IMR-90 (cell line): ENCODE measurements at regions not wholly inside any gene's neighbourhood (a gene's known extent, or its start where the extent isn't known, plus 50 kb on each side); places are given as distances from the start of the nearest gene placed in this dataset.

Source experiments
- ATAC-seq: fragments of 200-7000 bp; cut with Tn5 transposase; 2 replicates; pipeline ENCODE4 v1.9.1; 2020; ENCODE audit warnings: low read depth, mild to moderate bottlenecking, moderate library complexity
- BruUV-seq: library from RNA; stranded (reverse); fragments of 400-500 nt; replicated peaks from 2 replicates; lab custom pipeline; 2021; lab: Mats Ljungman, UMichigan
- CTCF ChIA-PET: fragments of 300-600 bp; formaldehyde crosslinking; extraction: SDS; loops from one replicate; lab custom pipeline; 2021; ENCODE audit warnings: antibody characterized with exemption; lab: Yijun Ruan, JAX
- POLR2A ChIA-PET: fragments of 300-600 bp; sonication (Branson Sonifier 250); formaldehyde crosslinking; loops from one replicate; lab custom pipeline; 2022; ENCODE audit warnings: antibody characterized with exemption; ENCODE audit not compliant: unreplicated experiment; lab: Charles Lee
- DNase-seq: peaks from one replicate; pipeline ENCODE4 v3.0.0; 2013
- H2AFZ ChIP-seq: replicated peaks from 2 replicates; pipeline ENCODE3; 2013; ENCODE audit warnings: low read length, mild to moderate bottlenecking; ENCODE audit not compliant: poor library complexity
- H2AK5ac ChIP-seq: 2 replicates; pipeline ENCODE4 v1.6.1; 2013; ENCODE audit warnings: low read depth, low read length, inconsistent platforms
- H2AK9ac ChIP-seq: replicated peaks from 2 replicates; pipeline ENCODE3; 2013; ENCODE audit warnings: mild to moderate bottlenecking, low read depth, low read length, moderate library complexity; ENCODE audit not compliant: poor library complexity
- H2BK120ac ChIP-seq: 2 replicates; pipeline ENCODE4 v1.6.1; 2013; ENCODE audit warnings: low read depth, low read length, inconsistent platforms
- H2BK15ac ChIP-seq: 3 replicates; pipeline ENCODE4 v1.6.1; 2013; ENCODE audit warnings: low read depth, low read length, inconsistent platforms
- H2BK20ac ChIP-seq: 2 replicates; pipeline ENCODE4 v1.6.1; 2013; ENCODE audit warnings: low read depth, mild to moderate bottlenecking, inconsistent platforms, low read length, moderate library complexity
- H2BK5ac ChIP-seq: 2 replicates; pipeline ENCODE4 v1.6.1; 2013; ENCODE audit warnings: mild to moderate bottlenecking, low read depth, low read length, inconsistent platforms; ENCODE audit not compliant: poor library complexity, severe bottlenecking
- H3K14ac ChIP-seq: replicated peaks from 2 replicates; pipeline ENCODE4 v1.6.1; 2013; ENCODE audit warnings: low read depth, low read length, inconsistent platforms
- H3K18ac ChIP-seq: 2 replicates; pipeline ENCODE4 v1.6.1; 2013; ENCODE audit warnings: low read depth, low read length, control low read depth
- H3K23ac ChIP-seq: 2 replicates; pipeline ENCODE4 v1.6.1; 2013; ENCODE audit warnings: low read depth, low read length, inconsistent platforms
- H3K27ac ChIP-seq: 2 replicates; pipeline ENCODE4 v1.5.1; 2013; ENCODE audit warnings: mild to moderate bottlenecking, control low read depth, low read length; ENCODE audit not compliant: insufficient read depth
- H3K27me3 ChIP-seq: 2 replicates; pipeline ENCODE4 v1.6.1; 2013; ENCODE audit warnings: low read length; ENCODE audit not compliant: control insufficient read depth, insufficient read depth
- H3K36me3 ChIP-seq: 2 replicates; pipeline ENCODE4 v1.6.1; 2013; ENCODE audit warnings: low read length, mixed read lengths; ENCODE audit not compliant: control insufficient read depth, insufficient read depth
- H3K4ac ChIP-seq: 2 replicates; pipeline ENCODE4 v1.6.1; 2013; ENCODE audit warnings: low read depth, low read length, inconsistent platforms
- H3K4me1 ChIP-seq: 2 replicates; pipeline ENCODE4 v1.6.1; 2013; ENCODE audit warnings: low read length, mixed read lengths; ENCODE audit not compliant: control insufficient read depth, insufficient read depth
- H3K4me2 ChIP-seq: 2 replicates; pipeline ENCODE4 v1.6.1; 2013; ENCODE audit warnings: low read depth, mild to moderate bottlenecking, control low read depth, low read length, moderate library complexity
- H3K4me3 ChIP-seq: 2 replicates; pipeline ENCODE4 v1.5.1; 2013; ENCODE audit warnings: low read depth, mild to moderate bottlenecking, control low read depth, low read length, moderate library complexity; ENCODE audit not compliant: insufficient read depth
- H3K56ac ChIP-seq: 2 replicates; pipeline ENCODE4 v1.6.1; 2013; ENCODE audit warnings: low read length, inconsistent platforms; ENCODE audit not compliant: insufficient read depth; ENCODE audit errors: extremely low read depth
- H3K79me1 ChIP-seq, 2 experiments: 2 replicates each; pipeline ENCODE4 v1.6.1; 2013; ENCODE audit warnings: low read length in 2 of 2, inconsistent platforms in 1 of 2, low read depth in 1 of 2
- H3K9ac ChIP-seq: 2 replicates; pipeline ENCODE4 v1.6.1; 2013; ENCODE audit warnings: low read depth, low read length, control low read depth
- H3K9me1 ChIP-seq: 2 replicates; pipeline ENCODE4 v1.6.1; 2013; ENCODE audit warnings: low read length, inconsistent platforms; ENCODE audit not compliant: insufficient read depth
- H3K9me3 ChIP-seq: 2 replicates; pipeline ENCODE4 v1.6.1; 2013; ENCODE audit warnings: low read length; ENCODE audit not compliant: control insufficient read depth, insufficient read depth
- H4K20me1 ChIP-seq: 2 replicates; pipeline ENCODE4 v1.6.1; 2013; ENCODE audit warnings: low read length, inconsistent platforms; ENCODE audit not compliant: insufficient read depth
- H4K5ac ChIP-seq: 2 replicates; pipeline ENCODE4 v1.6.1; 2013; ENCODE audit warnings: mild to moderate bottlenecking, low read depth, low read length, control low read depth
- H4K8ac ChIP-seq, 2 experiments: 2 replicates each; pipeline ENCODE4 v1.6.1; 2013; ENCODE audit warnings: low read depth in 2 of 2, low read length in 2 of 2, control low read depth in 1 of 2, inconsistent platforms in 1 of 2
- H4K91ac ChIP-seq: 2 replicates; pipeline ENCODE4 v1.6.1; 2013; ENCODE audit warnings: low read depth, low read length, inconsistent platforms; ENCODE audit not compliant: insufficient read depth
- BHLHE40 ChIP-seq: fragments of 150-350 bp; IDR thresholded peaks from 2 replicates; pipeline ENCODE4 v1.6.1; 2016; ENCODE audit warnings: mild to moderate bottlenecking, low read depth, low read length
- CEBPB ChIP-seq: IDR thresholded peaks from 2 replicates; pipeline ENCODE4 v1.6.1; 2012; ENCODE audit warnings: low read depth, low read length, improper control_type of control experiment
- MAFK ChIP-seq: IDR thresholded peaks from 2 replicates; pipeline ENCODE4 v1.6.1; 2012; ENCODE audit warnings: low read depth, low read length, improper control_type of control experiment
- MAZ ChIP-seq: IDR thresholded peaks from 2 replicates; pipeline ENCODE4 v1.6.1; 2012; ENCODE audit warnings: low read depth, mild to moderate bottlenecking, low read length, improper control_type of control experiment, moderate library complexity, borderline replicate concordance
- MXI1 ChIP-seq: IDR thresholded peaks from 2 replicates; pipeline ENCODE4 v1.6.1; 2012; ENCODE audit warnings: low read depth, mild to moderate bottlenecking, low read length, moderate library complexity, borderline replicate concordance
- NFE2L2 ChIP-seq: fragments of 150-350 bp; IDR thresholded peaks from 2 replicates; pipeline ENCODE4 v1.6.1; 2016; ENCODE audit warnings: low read depth, mild to moderate bottlenecking, low read length
- POLR2A ChIP-seq: IDR thresholded peaks from 2 replicates; pipeline ENCODE4 v1.6.1; 2012; ENCODE audit warnings: mild to moderate bottlenecking, low read depth, low read length
- RCOR1 ChIP-seq: IDR thresholded peaks from 2 replicates; pipeline ENCODE4 v1.6.1; 2012; ENCODE audit warnings: mild to moderate bottlenecking, low read length, improper control_type of control experiment; ENCODE audit not compliant: insufficient replicate concordance
- RFX5 ChIP-seq: IDR thresholded peaks from 2 replicates; pipeline ENCODE4 v1.8.0; 2012; ENCODE audit warnings: low read depth, mild to moderate bottlenecking, low read length, moderate library complexity
- SMC3 ChIP-seq: fragments of 150-350 bp; IDR thresholded peaks from 2 replicates; pipeline ENCODE4 v1.6.1; 2016; ENCODE audit warnings: low read depth, mild to moderate bottlenecking, antibody characterized with exemption, low read length, moderate library complexity
- USF2 ChIP-seq: fragments of 150-350 bp; IDR thresholded peaks from 2 replicates; pipeline ENCODE4 v1.6.1; 2017; ENCODE audit warnings: mild to moderate bottlenecking, antibody characterized with exemption, low read length, low read depth
- WGBS, 2 experiments: methylation state at CpG; one replicate each; pipeline versions ENCODE4 v1.1.5 to v1.1.7; 2013; ENCODE audit warnings: missing lambda C conversion rate in 2 of 2; ENCODE audit not compliant: insufficient read length in 1 of 2; ENCODE audit errors: extremely low coverage in 2 of 2; 5-methylcytosine and 5-hydroxymethylcytosine counted together
- dilution Hi-C: fragments of 300-500 bp; cut with HindIII; formaldehyde crosslinking; loops from one replicate; pipeline ENCODE4 v1.14.3; 2018; ENCODE audit warnings: low sequenced_read_pairs; ENCODE audit not compliant: unreplicated experiment
- in situ Hi-C: fragments of 300-500 bp; cut with MboI; formaldehyde crosslinking; loops from 3 replicates; pipeline ENCODE4 v1.14.3; 2019; ENCODE audit warnings: low sequenced_read_pairs, inconsistent platforms, mixed read lengths
- intact Hi-C: fragments of 100-400 bp; cut with micrococcal nuclease; formaldehyde crosslinking; loops from 2 replicates; pipeline ENCODE4 v1.10.0; 2022
- TF ChIP-seq, protein P1 (sequence below): fragments of 150-350 bp; IDR thresholded peaks from 2 replicates; pipeline ENCODE4 v1.6.1; 2016; ENCODE audit warnings: low read depth, mild to moderate bottlenecking, low read length, moderate library complexity, borderline replicate concordance
- TF ChIP-seq, protein P2 (sequence below): conservative IDR thresholded peaks from 2 replicates; pipeline ENCODE4 v1.5.1; 2012; ENCODE audit warnings: mild to moderate bottlenecking, low read depth, low read length, improper control_type of control experiment

GRCh38 chr2:239485622-239486021 lies 84.8 kb upstream of the HDAC4 start:
- H2BK120ac ChIP-seq, result no peak overlapping the region
- H4K5ac ChIP-seq, result no peak overlapping the region
- in situ Hi-C loops, result no loop called here
- no peak overlapping the region for H3K27ac ChIP-seq
- H2BK15ac ChIP-seq, result no peak overlapping the region
- WGBS, 2 experiments, result no CpG with 5 or more reads among the region's 3 CpGs
- intact Hi-C loops, result no loop called here
- dilution Hi-C loops, result no loop called here
- H3K18ac ChIP-seq, result no peak overlapping the region
- no peaks in the 10 kb centered on the region for H3K79me1 ChIP-seq
- H4K91ac ChIP-seq, result no peak overlapping the region
- H2AK5ac ChIP-seq, result no peak overlapping the region
- CTCF ChIA-PET, result no interaction called here
- H3K14ac ChIP-seq, result no peak overlapping the region
- no peak overlapping the region for H3K9ac ChIP-seq
- no peaks in the 10 kb centered on the region for H3K36me3 ChIP-seq
- DNase-seq (no peak), ATAC-seq (no peak)
- no peak overlapping the region for H3K23ac ChIP-seq
- no peak overlapping the region for H3K4ac ChIP-seq
- no peak overlapping the region for H2AK9ac ChIP-seq
- BruUV-seq, result no TSS peak
- H2BK5ac ChIP-seq, result no peak overlapping the region
- peaks cover 2% of the 10 kb centered on the region; the same call in 1 of the 2 replicates for H3K27me3 ChIP-seq
- H3K9me1 ChIP-seq, result no peaks in the 10 kb centered on the region
- H3K56ac ChIP-seq, result no peak overlapping the region
- no peak overlapping the region for H2BK20ac ChIP-seq
- H3K4me3 ChIP-seq, result no peak overlapping the region
- H3K4me1 ChIP-seq, result no peaks in the 10 kb centered on the region
- H3K4me2 ChIP-seq, result no peak overlapping the region
- H3K9me3 ChIP-seq, result peaks cover 11% of the 10 kb centered on the region; the same call in 1 of the 2 replicates
- H4K20me1 ChIP-seq, result no peaks in the 10 kb centered on the region
- POLR2A ChIA-PET, result no interaction called here
- TF ChIP-seq MXI1 (no peak), SMC3 (no peak), MAFK (no peak), NFE2L2 (no peak), USF2 (no peak), POLR2A (no peak), MAZ (no peak), RCOR1 (no peak), RFX5 (no peak), BHLHE40 (no peak), CEBPB (no peak)
- TF ChIP-seq, protein P1, sequence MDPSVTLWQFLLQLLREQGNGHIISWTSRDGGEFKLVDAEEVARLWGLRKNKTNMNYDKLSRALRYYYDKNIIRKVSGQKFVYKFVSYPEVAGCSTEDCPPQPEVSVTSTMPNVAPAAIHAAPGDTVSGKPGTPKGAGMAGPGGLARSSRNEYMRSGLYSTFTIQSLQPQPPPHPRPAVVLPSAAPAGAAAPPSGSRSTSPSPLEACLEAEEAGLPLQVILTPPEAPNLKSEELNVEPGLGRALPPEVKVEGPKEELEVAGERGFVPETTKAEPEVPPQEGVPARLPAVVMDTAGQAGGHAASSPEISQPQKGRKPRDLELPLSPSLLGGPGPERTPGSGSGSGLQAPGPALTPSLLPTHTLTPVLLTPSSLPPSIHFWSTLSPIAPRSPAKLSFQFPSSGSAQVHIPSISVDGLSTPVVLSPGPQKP, result no peak
- TF ChIP-seq, protein P2, sequence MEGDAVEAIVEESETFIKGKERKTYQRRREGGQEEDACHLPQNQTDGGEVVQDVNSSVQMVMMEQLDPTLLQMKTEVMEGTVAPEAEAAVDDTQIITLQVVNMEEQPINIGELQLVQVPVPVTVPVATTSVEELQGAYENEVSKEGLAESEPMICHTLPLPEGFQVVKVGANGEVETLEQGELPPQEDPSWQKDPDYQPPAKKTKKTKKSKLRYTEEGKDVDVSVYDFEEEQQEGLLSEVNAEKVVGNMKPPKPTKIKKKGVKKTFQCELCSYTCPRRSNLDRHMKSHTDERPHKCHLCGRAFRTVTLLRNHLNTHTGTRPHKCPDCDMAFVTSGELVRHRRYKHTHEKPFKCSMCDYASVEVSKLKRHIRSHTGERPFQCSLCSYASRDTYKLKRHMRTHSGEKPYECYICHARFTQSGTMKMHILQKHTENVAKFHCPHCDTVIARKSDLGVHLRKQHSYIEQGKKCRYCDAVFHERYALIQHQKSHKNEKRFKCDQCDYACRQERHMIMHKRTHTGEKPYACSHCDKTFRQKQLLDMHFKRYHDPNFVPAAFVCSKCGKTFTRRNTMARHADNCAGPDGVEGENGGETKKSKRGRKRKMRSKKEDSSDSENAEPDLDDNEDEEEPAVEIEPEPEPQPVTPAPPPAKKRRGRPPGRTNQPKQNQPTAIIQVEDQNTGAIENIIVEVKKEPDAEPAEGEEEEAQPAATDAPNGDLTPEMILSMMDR, result no peak
- no peak overlapping the region for H4K8ac ChIP-seq
- H2AFZ ChIP-seq, result no peak overlapping the region
